HAP-1 (cell line): ENCODE measurements at regions not wholly inside any gene's neighbourhood (a gene's known extent, or its start where the extent isn't known, plus 50 kb on each side); places are given as distances from the start of the nearest gene placed in this dataset.

ENCODE experiments used
- DNase-seq, 2 experiments: peaks; one replicate each; pipeline ENCODE4 v3.0.0-alpha.2; 2016 to 2020; ENCODE audit warnings: low spot score in 2 of 2
- H3K27me3 ChIP-seq: fragments of 250-450 bp; sonication (Bioruptor Pico); 2 replicates; pipeline ENCODE4 v1.5.1; 2020; ENCODE audit warnings: low read depth, mild to moderate bottlenecking, moderate library complexity
- H3K36me3 ChIP-seq: fragments of 250-450 bp; sonication (Bioruptor Pico); replicated peaks from 2 replicates; pipeline ENCODE4 v1.5.1; 2020; ENCODE audit warnings: mild to moderate bottlenecking
- H3K4me1 ChIP-seq: fragments of 250-450 bp; sonication (Bioruptor Pico); 2 replicates; pipeline ENCODE4 v1.5.1; 2020; ENCODE audit warnings: mild to moderate bottlenecking
- H3K4me3 ChIP-seq: fragments of 250-450 bp; sonication (Bioruptor Pico); 2 replicates; pipeline ENCODE4 v1.5.1; 2020; ENCODE audit warnings: mild to moderate bottlenecking, moderate library complexity
- H3K9me3 ChIP-seq: fragments of 250-450 bp; sonication (Bioruptor Pico); 2 replicates; pipeline ENCODE4 v1.5.1; 2020; ENCODE audit warnings: mild to moderate bottlenecking, moderate library complexity
- in situ Hi-C: fragments of 300-500 bp; cut with MboI; formaldehyde crosslinking; loops from 3 replicates; pipeline ENCODE4 v1.14.3; 2020; ENCODE audit warnings: low sequenced_read_pairs, inconsistent platforms, mixed read lengths

GRCh38 chr14:98592611-98593170, 679.3 kb downstream of the BCL11B start:
- Histone ChIP-seq H3K4me3 (no peak overlapping the region), H3K9me3 (no peaks in the 10 kb centered on the region), H3K27me3 (no peaks in the 10 kb centered on the region), H3K36me3 (no peaks in the 10 kb centered on the region), H3K4me1 (no peaks in the 10 kb centered on the region)
- in situ Hi-C loops = no loop called here
- no peak for DNase-seq

- DNase-seq = no peak
- H3K4me3 ChIP-seq = no peak overlapping the region
- H3K27me3 ChIP-seq = no peaks in the 10 kb centered on the region
- no peaks in the 10 kb centered on the region for H3K36me3 ChIP-seq
- H3K9me3 ChIP-seq = no peaks in the 10 kb centered on the region
- no peaks in the 10 kb centered on the region for H3K4me1 ChIP-seq
- in situ Hi-C loops = no loop called here
Observed at GRCh38 chr14:98593361-98593761, 678.6 kb downstream of the BCL11B start.

DNA sequence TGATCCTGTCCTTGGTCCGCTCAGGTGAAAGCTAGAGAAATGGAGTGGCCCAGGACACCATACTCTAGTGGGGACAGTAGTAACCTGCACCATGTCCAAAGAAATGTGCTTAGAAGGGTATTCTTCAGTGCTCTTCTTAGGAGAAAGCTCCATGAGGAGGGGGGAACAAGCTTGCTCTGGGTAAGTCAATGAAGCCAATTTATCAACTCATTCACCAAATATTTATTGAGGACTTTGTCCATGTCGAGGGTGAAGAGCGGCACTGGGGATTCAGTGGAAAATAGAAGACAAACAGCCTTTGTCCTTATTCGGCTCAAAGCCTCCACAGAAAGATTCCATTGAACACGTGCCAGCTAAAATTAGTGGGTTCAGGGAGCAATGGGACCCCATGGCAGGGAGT, 677.8 kb downstream of the BCL11B start:
- no peak for DNase-seq
- Histone ChIP-seq H3K27me3 (no peaks in the 10 kb centered on the region), H3K4me3 (no peak overlapping the region), H3K9me3 (no peaks in the 10 kb centered on the region), H3K36me3 (no peaks in the 10 kb centered on the region), H3K4me1 (no peaks in the 10 kb centered on the region)
- in situ Hi-C loops = no loop called here

GRCh38 chr14:98598576-98598975, 673.4 kb downstream of the BCL11B start:
- no peak overlapping the region for H3K4me3 ChIP-seq
- H3K9me3 ChIP-seq = no peaks in the 10 kb centered on the region
- H3K27me3 ChIP-seq = no peaks in the 10 kb centered on the region; the same call in 1 of the 2 replicates
- in situ Hi-C loops = no loop called here
- DNase-seq = no peak
- no peaks in the 10 kb centered on the region for H3K4me1 ChIP-seq
- no peaks in the 10 kb centered on the region for H3K36me3 ChIP-seq

GRCh38 chr14:98599082-98599481, 672.9 kb downstream of the BCL11B start:
- no peak for DNase-seq
- Histone ChIP-seq H3K9me3 (no peaks in the 10 kb centered on the region), H3K4me3 (no peak overlapping the region), H3K36me3 (no peaks in the 10 kb centered on the region), H3K4me1 (no peaks in the 10 kb centered on the region), H3K27me3 (no peaks in the 10 kb centered on the region; the same call in 1 of the 2 replicates)
- in situ Hi-C loops = no loop called here

DNA sequence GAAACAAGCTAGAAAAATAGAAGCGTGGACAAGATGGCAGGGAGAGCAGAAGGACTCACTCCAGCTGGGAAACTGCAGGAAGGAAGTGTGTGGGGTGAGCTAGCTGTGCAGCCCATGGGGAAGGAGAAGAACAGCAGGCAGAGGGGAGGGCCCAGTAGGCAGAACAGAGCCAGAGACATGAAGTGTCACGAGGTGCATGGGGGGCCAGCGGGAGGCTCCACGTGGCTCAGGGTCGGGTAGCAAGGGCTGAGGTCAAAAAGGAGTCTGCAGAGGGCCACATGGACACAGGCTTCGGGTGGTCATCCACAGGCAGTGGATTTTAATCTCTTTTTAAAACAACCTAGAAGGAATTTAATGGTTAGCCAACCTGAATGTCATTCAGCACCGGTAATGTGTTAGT, 669.0 kb downstream of the BCL11B start:
- Histone ChIP-seq H3K4me1 (no peaks in the 10 kb centered on the region), H3K27me3 (no peaks in the 10 kb centered on the region; the same call in 1 of the 2 replicates), H3K36me3 (no peaks in the 10 kb centered on the region), H3K4me3 (no peak overlapping the region), H3K9me3 (no peaks in the 10 kb centered on the region)
- DNase-seq = no peak
- in situ Hi-C loops = no loop called here

DNA sequence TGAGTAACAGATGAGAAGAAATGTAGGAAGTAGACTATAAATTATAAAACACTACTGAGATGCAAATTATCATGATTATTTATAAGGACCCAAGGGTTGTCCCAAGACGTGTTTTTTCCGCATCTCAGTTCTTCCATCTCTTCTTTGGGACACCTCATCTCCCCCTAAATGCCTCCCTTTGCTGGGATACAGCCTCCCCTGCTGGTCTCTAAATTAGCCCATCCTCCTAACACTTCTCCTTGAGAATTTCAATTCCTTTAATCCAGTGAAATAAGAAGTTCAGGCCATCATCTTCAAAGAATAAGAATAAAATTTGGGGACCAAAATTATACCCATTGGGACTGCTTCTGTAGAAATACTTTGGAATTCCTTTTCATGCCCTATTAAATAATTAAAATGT, 667.0 kb downstream of the BCL11B start:
- no peaks in the 10 kb centered on the region for H3K36me3 ChIP-seq
- no peaks in the 10 kb centered on the region for H3K4me1 ChIP-seq
- H3K27me3 ChIP-seq = no peaks in the 10 kb centered on the region; the same call in 1 of the 2 replicates
- in situ Hi-C loops = no loop called here
- H3K4me3 ChIP-seq = no peak overlapping the region
- no peak for DNase-seq
- no peaks in the 10 kb centered on the region for H3K9me3 ChIP-seq

GRCh38 chr14:98606041-98606640, 665.9 kb downstream of the BCL11B start:
- no peaks in the 10 kb centered on the region for H3K36me3 ChIP-seq
- H3K4me1 ChIP-seq = no peaks in the 10 kb centered on the region
- DNase-seq = no peak
- H3K27me3 ChIP-seq = no peaks in the 10 kb centered on the region; the same call in 1 of the 2 replicates
- in situ Hi-C loops = no loop called here
- H3K4me3 ChIP-seq = no peak overlapping the region
- H3K9me3 ChIP-seq = no peaks in the 10 kb centered on the region

DNA sequence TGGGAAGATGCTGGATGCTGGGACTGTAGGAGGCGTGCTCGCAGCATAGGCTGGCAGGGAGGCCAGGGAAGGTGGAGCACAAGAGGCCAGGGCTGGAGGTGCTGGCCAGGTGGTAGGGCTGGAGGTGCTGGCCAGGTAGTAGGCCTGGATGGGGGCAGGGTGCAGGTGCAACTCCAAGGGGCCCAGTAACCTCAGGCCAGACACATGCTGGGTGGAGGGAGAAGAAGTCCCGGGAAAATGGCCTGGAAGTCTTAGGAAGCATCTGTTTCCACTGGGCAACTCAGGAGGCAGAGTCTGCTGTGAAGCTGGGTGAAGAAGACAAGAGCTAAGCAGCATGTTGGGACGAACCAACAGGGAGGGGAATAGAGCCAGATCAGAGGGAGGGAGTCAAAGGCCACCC, 665.2 kb downstream of the BCL11B start:
- in situ Hi-C loops = no loop called here

GRCh38 chr14:98607341-98607910, 664.6 kb downstream of the BCL11B start:
- no peaks in the 10 kb centered on the region for H3K9me3 ChIP-seq
- H3K36me3 ChIP-seq = no peaks in the 10 kb centered on the region
- no peak overlapping the region for H3K4me3 ChIP-seq
- H3K27me3 ChIP-seq = no peaks in the 10 kb centered on the region; the same call in 1 of the 2 replicates
- DNase-seq = no peak
- in situ Hi-C loops = no loop called here
- H3K4me1 ChIP-seq = no peaks in the 10 kb centered on the region

More for the DNA sequence above, 665.2 kb downstream of the BCL11B start:
- no peak for DNase-seq
- Histone ChIP-seq H3K4me1 (no peaks in the 10 kb centered on the region), H3K4me3 (no peak overlapping the region), H3K27me3 (no peaks in the 10 kb centered on the region; the same call in 1 of the 2 replicates), H3K36me3 (no peaks in the 10 kb centered on the region), H3K9me3 (no peaks in the 10 kb centered on the region)

DNA sequence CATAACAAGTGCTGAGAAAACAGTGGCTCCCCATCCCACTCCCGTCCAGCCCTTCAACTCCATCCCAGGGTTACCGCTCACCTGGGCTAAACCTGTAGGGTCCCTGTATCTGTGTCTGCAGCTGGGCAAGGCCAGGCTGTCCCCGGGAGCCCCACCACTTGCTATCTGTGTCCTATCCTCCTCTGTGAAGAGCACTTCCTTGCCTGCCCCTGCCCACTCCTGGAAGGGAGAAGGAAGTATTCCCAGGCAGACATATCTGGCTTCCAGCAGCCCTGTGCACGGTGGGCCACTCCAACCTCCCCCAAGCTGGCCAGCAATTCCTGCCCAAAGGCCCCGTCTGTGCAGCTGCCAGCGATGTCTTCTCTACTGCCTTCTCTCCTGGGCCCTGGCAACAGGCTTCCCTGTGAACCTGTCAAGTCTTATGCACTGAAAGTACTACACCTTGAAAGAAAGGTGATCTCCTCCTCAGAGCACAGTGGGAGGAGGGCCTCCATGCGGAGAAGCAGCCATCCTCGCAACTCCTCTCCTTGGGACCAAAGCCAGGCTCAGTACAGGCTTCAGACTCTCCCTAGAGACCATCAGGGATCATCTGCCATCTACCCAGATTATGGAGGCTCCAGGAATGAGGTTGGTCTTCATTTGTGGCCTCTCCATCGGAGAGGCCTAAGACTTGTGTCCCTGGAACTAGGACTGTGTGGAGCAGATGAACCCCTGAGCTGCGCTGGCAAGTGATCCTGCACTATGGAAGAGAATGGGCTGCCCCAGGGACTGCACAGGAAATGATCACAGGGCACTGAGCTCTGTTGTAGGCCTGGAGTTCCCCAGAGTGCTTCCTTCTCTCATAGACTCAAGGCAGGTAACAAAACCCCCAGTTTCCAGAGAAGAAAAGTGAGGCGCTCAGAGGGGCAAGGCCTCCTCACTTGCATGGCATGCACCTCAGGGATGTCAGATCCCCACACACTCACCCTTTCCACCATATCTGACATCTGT, 663.6 kb downstream of the BCL11B start:
- no peak for DNase-seq
- H3K27me3 ChIP-seq = no peaks in the 10 kb centered on the region; the same call in 1 of the 2 replicates
- in situ Hi-C loops = no loop called here

DNA sequence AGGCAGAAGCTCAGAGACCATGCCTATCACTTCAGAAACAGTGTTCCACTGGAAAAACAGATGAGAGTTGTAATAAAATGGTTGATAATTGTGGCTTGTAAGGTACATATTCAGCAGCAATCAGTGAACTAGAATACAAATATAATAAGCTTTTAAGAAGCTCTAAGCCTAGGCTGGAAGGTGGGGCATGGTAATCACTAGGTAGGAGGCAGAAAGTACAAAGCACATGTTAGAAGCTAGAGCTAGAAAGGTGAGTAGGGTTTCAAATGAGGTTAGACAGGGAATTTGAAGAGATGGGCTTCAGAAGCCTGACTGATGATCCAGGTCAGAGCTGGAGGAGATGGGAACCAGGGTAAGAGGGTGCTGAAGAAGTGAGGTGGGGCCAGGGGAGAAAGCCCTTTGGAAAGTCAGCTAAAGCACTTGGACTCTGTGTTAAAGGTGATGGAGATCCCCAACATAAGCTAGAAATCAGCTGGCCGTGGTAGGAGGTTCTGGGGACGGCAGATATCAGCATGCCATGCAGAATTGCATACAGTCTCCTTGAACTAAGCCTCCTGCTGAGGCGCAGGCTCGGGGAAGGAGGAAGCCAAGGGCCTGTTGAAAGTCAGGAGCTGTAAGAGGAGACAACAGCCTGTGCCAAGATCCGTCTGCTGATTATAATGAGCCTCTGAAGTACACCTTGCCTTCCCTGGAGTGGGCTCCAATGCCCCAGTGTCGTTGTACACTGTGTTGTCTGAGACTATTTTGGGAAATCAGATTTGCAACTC, 659.4 kb downstream of the BCL11B start:
- Histone ChIP-seq H3K36me3 (no peaks in the 10 kb centered on the region), H3K4me3 (no peak overlapping the region), H3K27me3 (no peaks in the 10 kb centered on the region), H3K4me1 (no peaks in the 10 kb centered on the region), H3K9me3 (no peaks in the 10 kb centered on the region)
- in situ Hi-C loops = no loop called here
- no peak for DNase-seq

More for the DNA sequence above, 663.6 kb downstream of the BCL11B start:
- Histone ChIP-seq H3K4me1 (no peaks in the 10 kb centered on the region), H3K4me3 (no peak overlapping the region), H3K36me3 (no peaks in the 10 kb centered on the region), H3K9me3 (no peaks in the 10 kb centered on the region)

- H3K4me3 ChIP-seq = no peak overlapping the region
- H3K36me3 ChIP-seq = no peaks in the 10 kb centered on the region
- no peaks in the 10 kb centered on the region for H3K9me3 ChIP-seq
- H3K27me3 ChIP-seq = no peaks in the 10 kb centered on the region
- DNase-seq = no peak
- in situ Hi-C loops = no loop called here
- H3K4me1 ChIP-seq = no peaks in the 10 kb centered on the region
Observed at GRCh38 chr14:98614741-98615140, 657.3 kb downstream of the BCL11B start.
